Endothelial cell of umbilical vein (primary cell): ENCODE measurements at regions not wholly inside any gene's neighbourhood (a gene's known extent, or its start where the extent isn't known, plus 50 kb on each side); places are given as distances from the start of the nearest gene placed in this dataset.

Source experiments
- EZH2 ChIP-seq: IDR thresholded peaks from 2 replicates; pipeline ENCODE4 v1.6.1; 2012; ENCODE audit warnings: borderline replicate concordance, low read depth, mild to moderate bottlenecking, moderate library complexity, low read length, inconsistent platforms; ENCODE audit not compliant: severe bottlenecking
- MYC ChIP-seq: IDR thresholded peaks from one replicate; pipeline ENCODE4 v1.6.1; 2011; ENCODE audit warnings: mild to moderate bottlenecking, low read depth, low read length
- POLR2A ChIP-seq: IDR thresholded peaks from 2 replicates; pipeline ENCODE4 v1.6.1; 2012; ENCODE audit warnings: low read depth, mild to moderate bottlenecking, control low read depth, low read length
- POLR2AphosphoS5 ChIP-seq: IDR thresholded peaks from 2 replicates; pipeline ENCODE4 v1.6.1; 2012; ENCODE audit warnings: low read depth, mild to moderate bottlenecking, control low read depth, low read length, moderate library complexity; ENCODE audit not compliant: insufficient read depth
- TF ChIP-seq, protein P1 (sequence below), 2 donors: IDR thresholded peaks; 1 replicate in 1 of 2; 2 replicates in 1 of 2; pipeline ENCODE4 v1.5.1; 2011; ENCODE audit warnings: low read length in 2 of 2, mild to moderate bottlenecking in 2 of 2, moderate library complexity in 2 of 2, control low read depth in 1 of 2, inconsistent platforms in 1 of 2, low read depth in 1 of 2; ENCODE audit not compliant: insufficient read depth in 1 of 2; ENCODE audit errors: extremely low read depth in 1 of 2

DNA sequence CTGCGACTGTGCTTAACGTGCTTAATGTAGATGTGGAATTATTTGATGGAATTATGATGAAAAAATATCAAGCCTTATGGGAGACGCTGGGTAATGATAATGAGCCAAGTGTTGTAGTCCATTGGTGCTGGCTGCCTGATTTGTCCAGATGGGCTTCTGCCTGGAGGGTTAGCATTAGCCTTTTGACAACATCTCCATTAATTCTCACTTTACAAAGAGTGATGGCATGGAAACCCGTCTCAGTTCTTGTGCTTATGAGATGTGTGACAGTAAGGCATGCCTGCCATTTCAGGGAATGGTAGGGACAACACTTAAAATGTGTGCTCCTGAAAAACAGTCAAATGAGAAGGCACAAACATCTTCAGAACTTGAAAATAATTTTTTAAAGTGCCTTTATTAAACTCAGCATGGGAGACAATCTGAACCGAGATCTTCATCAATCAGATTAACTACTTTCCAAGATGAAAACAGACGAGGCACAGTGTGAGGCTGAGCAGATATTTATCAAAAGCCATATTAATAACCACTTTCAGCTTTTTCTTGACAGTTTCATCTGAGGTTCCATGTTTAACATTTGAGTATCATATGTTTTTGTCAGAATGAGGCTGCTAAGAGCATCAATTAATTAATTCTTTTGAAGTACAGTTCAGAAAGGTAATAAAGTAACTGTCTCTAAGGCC is 473.1 kb downstream of the NXPH1 start:
- TF ChIP-seq, protein P1, sequence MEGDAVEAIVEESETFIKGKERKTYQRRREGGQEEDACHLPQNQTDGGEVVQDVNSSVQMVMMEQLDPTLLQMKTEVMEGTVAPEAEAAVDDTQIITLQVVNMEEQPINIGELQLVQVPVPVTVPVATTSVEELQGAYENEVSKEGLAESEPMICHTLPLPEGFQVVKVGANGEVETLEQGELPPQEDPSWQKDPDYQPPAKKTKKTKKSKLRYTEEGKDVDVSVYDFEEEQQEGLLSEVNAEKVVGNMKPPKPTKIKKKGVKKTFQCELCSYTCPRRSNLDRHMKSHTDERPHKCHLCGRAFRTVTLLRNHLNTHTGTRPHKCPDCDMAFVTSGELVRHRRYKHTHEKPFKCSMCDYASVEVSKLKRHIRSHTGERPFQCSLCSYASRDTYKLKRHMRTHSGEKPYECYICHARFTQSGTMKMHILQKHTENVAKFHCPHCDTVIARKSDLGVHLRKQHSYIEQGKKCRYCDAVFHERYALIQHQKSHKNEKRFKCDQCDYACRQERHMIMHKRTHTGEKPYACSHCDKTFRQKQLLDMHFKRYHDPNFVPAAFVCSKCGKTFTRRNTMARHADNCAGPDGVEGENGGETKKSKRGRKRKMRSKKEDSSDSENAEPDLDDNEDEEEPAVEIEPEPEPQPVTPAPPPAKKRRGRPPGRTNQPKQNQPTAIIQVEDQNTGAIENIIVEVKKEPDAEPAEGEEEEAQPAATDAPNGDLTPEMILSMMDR (IDR thresholded peaks at IDR 0.05; ENCODE audit: extremely low read depth in 1 of 2, insufficient read depth in 1 of 2, low read depth in 1 of 2, low read length in 2 of 2): no peak
- TF ChIP-seq POLR2AphosphoS5: no peak
- no peak for TF ChIP-seq EZH2
- TF ChIP-seq POLR2A: no peak
- TF ChIP-seq MYC: no peak
